Liver (tissue), 8 donors: ENCODE measurements at regions not wholly inside any gene's neighbourhood (a gene's known extent, or its start where the extent isn't known, plus 50 kb on each side); places are given as distances from the start of the nearest gene placed in this dataset.

Source experiments
- DNase-seq: peaks from one replicate; pipeline ENCODE4 v3.0.0-alpha.2; 2017; ENCODE audit warnings: low spot score
- H3K27ac ChIP-seq, 2 donors: one replicate each; pipeline ENCODE4 v1.7.0; 2013; ENCODE audit warnings: inconsistent platforms in 2 of 2, low read length in 2 of 2, control low read depth in 1 of 2, low read depth in 1 of 2, mild to moderate bottlenecking in 1 of 2
- H3K27me3 ChIP-seq, 4 donors: one replicate each; pipeline versions ENCODE4 v1.6.1 to v1.7.0; 2013; ENCODE audit warnings: low read length in 3 of 4, inconsistent platforms in 1 of 4, mild to moderate bottlenecking in 1 of 4, moderate library complexity in 1 of 4; ENCODE audit not compliant: control insufficient read depth in 4 of 4, insufficient read depth in 4 of 4
- H3K36me3 ChIP-seq, 4 donors: one replicate each; pipeline versions ENCODE4 v1.6.1 to v1.7.0; 2013; ENCODE audit warnings: low read length in 3 of 4, mild to moderate bottlenecking in 3 of 4, low read depth in 1 of 4, moderate library complexity in 1 of 4; ENCODE audit not compliant: control insufficient read depth in 4 of 4, insufficient read depth in 3 of 4
- H3K4me1 ChIP-seq, 4 donors: one replicate each; pipeline versions ENCODE4 v1.6.1 to v1.7.0; 2013; ENCODE audit warnings: low read length in 3 of 4, mild to moderate bottlenecking in 3 of 4, moderate library complexity in 1 of 4; ENCODE audit not compliant: control insufficient read depth in 4 of 4, insufficient read depth in 4 of 4
- H3K4me3 ChIP-seq, 3 donors: one replicate each; pipeline versions ENCODE4 v1.6.1 to v1.7.0; 2013; ENCODE audit warnings: low read length in 3 of 3, control low read depth in 1 of 3, low read depth in 1 of 3, mild to moderate bottlenecking in 1 of 3
- H3K9ac ChIP-seq, 2 donors: one replicate each; pipeline ENCODE4 v1.7.0; 2013; ENCODE audit warnings: low read length in 2 of 2, mild to moderate bottlenecking in 2 of 2, moderate library complexity in 2 of 2, control low read depth in 1 of 2, low read depth in 1 of 2
- H3K9me3 ChIP-seq, 4 donors: one replicate each; pipeline versions ENCODE4 v1.6.1 to v1.7.0; 2013; ENCODE audit warnings: low read length in 3 of 4; ENCODE audit not compliant: control insufficient read depth in 4 of 4
- ATF3 ChIP-seq: IDR thresholded peaks from 2 replicates; pipeline ENCODE4 v1.6.1; 2016; ENCODE audit warnings: antibody characterized with exemption
- EGR1 ChIP-seq, 2 donors: IDR thresholded peaks; 2 replicates each; pipeline ENCODE4 v1.6.1; 2016 to 2018; ENCODE audit warnings: antibody characterized with exemption in 2 of 2, low read depth in 2 of 2
- FOXA1 ChIP-seq: IDR thresholded peaks from 2 replicates; pipeline ENCODE4 v1.6.1; 2016; ENCODE audit warnings: antibody characterized with exemption
- FOXA2 ChIP-seq: IDR thresholded peaks from 2 replicates; pipeline ENCODE4 v1.6.1; 2016; ENCODE audit warnings: antibody characterized with exemption
- GABPA ChIP-seq, 2 donors: IDR thresholded peaks in 1 of 2; conservative IDR thresholded peaks in 1 of 2; 2 replicates each; pipeline ENCODE4 v1.6.1; 2016; ENCODE audit warnings: antibody characterized with exemption in 2 of 2, mild to moderate bottlenecking in 1 of 2, moderate library complexity in 1 of 2
- HNF4A ChIP-seq, 2 donors: conservative IDR thresholded peaks; 2 replicates each; pipeline ENCODE4 v1.6.1; 2016; ENCODE audit warnings: antibody characterized with exemption in 2 of 2, mild to moderate bottlenecking in 2 of 2
- HNF4G ChIP-seq: IDR thresholded peaks from 2 replicates; pipeline ENCODE4 v1.6.1; 2016; ENCODE audit warnings: antibody characterized with exemption
- JUND ChIP-seq, 2 donors: IDR thresholded peaks; 2 replicates each; pipeline ENCODE4 v1.6.1; 2016; ENCODE audit warnings: antibody characterized with exemption in 2 of 2
- MAX ChIP-seq: IDR thresholded peaks from 2 replicates; pipeline ENCODE4 v1.6.1; 2016; ENCODE audit warnings: antibody characterized with exemption
- NR2F2 ChIP-seq: IDR thresholded peaks from 2 replicates; pipeline ENCODE4 v1.6.1; 2016; ENCODE audit warnings: antibody characterized with exemption
- RAD21 ChIP-seq, 2 donors: IDR thresholded peaks; 2 replicates each; pipeline ENCODE4 v1.6.1; 2016; ENCODE audit warnings: antibody characterized with exemption in 2 of 2, mild to moderate bottlenecking in 2 of 2
- REST ChIP-seq: IDR thresholded peaks from 2 replicates; pipeline ENCODE4 v1.6.1; 2016; ENCODE audit warnings: antibody characterized with exemption, mild to moderate bottlenecking
- RXRA ChIP-seq, 2 donors: IDR thresholded peaks; 2 replicates each; pipeline ENCODE4 v1.6.1; 2017 to 2018; ENCODE audit warnings: antibody characterized with exemption in 2 of 2, mild to moderate bottlenecking in 1 of 2
- SP1 ChIP-seq: IDR thresholded peaks from 2 replicates; pipeline ENCODE4 v1.6.1; 2018; ENCODE audit warnings: antibody characterized with exemption, mild to moderate bottlenecking
- TAF1 ChIP-seq: conservative IDR thresholded peaks from 2 replicates; pipeline ENCODE4 v1.6.1; 2016; ENCODE audit warnings: antibody characterized with exemption, mild to moderate bottlenecking
- YY1 ChIP-seq: IDR thresholded peaks from 2 replicates; pipeline ENCODE4 v1.6.1; 2016; ENCODE audit warnings: antibody characterized with exemption, mild to moderate bottlenecking
- ZBTB33 ChIP-seq: IDR thresholded peaks from 2 replicates; pipeline ENCODE4 v1.6.1; 2016; ENCODE audit warnings: antibody characterized with exemption
- WGBS: extraction: QIAGEN DNeasy Blood & Tissue Kit; methylation state at CpG from one replicate; pipeline ENCODE4 v1.1.7; 2013; 5-methylcytosine and 5-hydroxymethylcytosine counted together
- TF ChIP-seq, protein P1 (sequence below): fragments of 150-350 bp; IDR thresholded peaks from 2 replicates; pipeline ENCODE4 v1.5.1; 2017; ENCODE audit warnings: improper control_type of control experiment, low read depth, low read length; ENCODE audit not compliant: missing input control
- donor health status: healthy.
- donor health status: healthy.
- donor health status: healthy.
- donor health status: healthy.
- donor health status: healthy.

GRCh38 chr1:83718338-83718737 is 280.6 kb downstream of the TTLL7 start (continued):
- no peak for TF ChIP-seq ATF3

DNA sequence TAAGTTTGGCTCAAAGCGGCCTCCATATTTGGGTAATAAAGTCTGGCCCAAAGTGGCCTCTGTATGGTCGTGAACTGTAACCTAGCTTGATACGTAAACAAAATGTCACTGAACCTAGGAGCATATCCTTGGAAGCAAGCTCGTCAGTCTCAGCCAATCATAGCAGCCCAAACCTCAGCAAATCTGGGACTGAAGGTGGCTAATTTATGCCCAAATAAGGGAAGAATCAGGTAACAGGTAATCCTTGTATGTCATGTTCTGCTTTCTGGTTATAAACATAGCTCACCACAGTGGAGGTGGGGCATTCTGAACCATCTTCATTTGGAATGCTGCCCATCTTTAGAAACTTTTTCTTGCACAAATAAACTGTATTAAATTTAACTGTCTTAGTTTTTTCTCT is 281.1 kb downstream of the TTLL7 start:
- Histone ChIP-seq H3K9ac (no peak overlapping the region), H3K27ac (no peak overlapping the region), H3K4me3 (no peak overlapping the region), H3K9me3 (no peaks in the 10 kb centered on the region), H3K4me1 (no peaks in the 10 kb centered on the region), H3K36me3 (no peaks in the 10 kb centered on the region), H3K27me3 (no peaks in the 10 kb centered on the region)
- TF ChIP-seq RXRA (IDR thresholded peaks at IDR 0.05) (no peak), FOXA2 (no peak), FOXA1 (no peak), EGR1 (IDR thresholded peaks at IDR 0.05; ENCODE audit: low read depth in 2 of 2) (no peak), HNF4G (no peak), TAF1 (no peak)
- DNase-seq, result no peak
- WGBS, result 92% methylated on average over 4 of the region's 4 CpGs

DNA sequence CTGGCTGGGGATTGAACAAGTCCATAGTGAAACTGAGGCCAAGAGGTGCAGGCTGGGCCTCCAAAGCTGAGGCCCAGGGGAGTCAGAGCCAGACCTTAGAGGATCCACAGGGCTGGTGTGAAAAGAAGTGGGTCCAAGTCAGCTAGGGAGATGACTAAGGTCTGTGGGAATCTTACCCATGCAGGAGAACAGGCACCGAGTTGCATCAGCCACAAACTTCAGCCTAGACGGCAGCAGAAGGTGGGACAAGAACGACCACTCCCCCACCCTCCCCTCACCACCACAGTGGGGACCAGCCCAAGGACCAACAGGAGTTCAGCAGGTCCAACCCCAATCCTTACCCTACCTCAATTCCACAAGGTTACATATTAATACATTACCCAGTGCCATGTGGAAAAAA is 282.3 kb downstream of the TTLL7 start:
- Histone ChIP-seq H3K9me3 (no peaks in the 10 kb centered on the region), H3K27me3 (no peaks in the 10 kb centered on the region), H3K36me3 (no peaks in the 10 kb centered on the region), H3K4me1 (no peaks in the 10 kb centered on the region), H3K4me3 (no peak overlapping the region), H3K9ac (no peak overlapping the region), H3K27ac (no peak overlapping the region)
- WGBS, result 82% methylated on average over 3 of the region's 3 CpGs
- no peak for TF ChIP-seq RXRA (IDR thresholded peaks at IDR 0.05)
- TF ChIP-seq MAX, result no peak
- TF ChIP-seq GABPA (IDR thresholded peaks at IDR 0.05 in 1 of 2, conservative IDR thresholded peaks at IDR 0.05 in 1 of 2), result no peak
- no peak for TF ChIP-seq YY1
- TF ChIP-seq TAF1, result no peak
- TF ChIP-seq SP1, result no peak
- no peak for TF ChIP-seq ZBTB33
- TF ChIP-seq NR2F2, result no peak
- TF ChIP-seq FOXA1, result no peak
- TF ChIP-seq HNF4G, result no peak
- TF ChIP-seq ATF3, result no peak
- no peak for TF ChIP-seq JUND (IDR thresholded peaks at IDR 0.05)
- no peak for TF ChIP-seq EGR1 (IDR thresholded peaks at IDR 0.05; ENCODE audit: low read depth in 2 of 2)
- TF ChIP-seq, protein P1, sequence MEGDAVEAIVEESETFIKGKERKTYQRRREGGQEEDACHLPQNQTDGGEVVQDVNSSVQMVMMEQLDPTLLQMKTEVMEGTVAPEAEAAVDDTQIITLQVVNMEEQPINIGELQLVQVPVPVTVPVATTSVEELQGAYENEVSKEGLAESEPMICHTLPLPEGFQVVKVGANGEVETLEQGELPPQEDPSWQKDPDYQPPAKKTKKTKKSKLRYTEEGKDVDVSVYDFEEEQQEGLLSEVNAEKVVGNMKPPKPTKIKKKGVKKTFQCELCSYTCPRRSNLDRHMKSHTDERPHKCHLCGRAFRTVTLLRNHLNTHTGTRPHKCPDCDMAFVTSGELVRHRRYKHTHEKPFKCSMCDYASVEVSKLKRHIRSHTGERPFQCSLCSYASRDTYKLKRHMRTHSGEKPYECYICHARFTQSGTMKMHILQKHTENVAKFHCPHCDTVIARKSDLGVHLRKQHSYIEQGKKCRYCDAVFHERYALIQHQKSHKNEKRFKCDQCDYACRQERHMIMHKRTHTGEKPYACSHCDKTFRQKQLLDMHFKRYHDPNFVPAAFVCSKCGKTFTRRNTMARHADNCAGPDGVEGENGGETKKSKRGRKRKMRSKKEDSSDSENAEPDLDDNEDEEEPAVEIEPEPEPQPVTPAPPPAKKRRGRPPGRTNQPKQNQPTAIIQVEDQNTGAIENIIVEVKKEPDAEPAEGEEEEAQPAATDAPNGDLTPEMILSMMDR, result no peak
- TF ChIP-seq FOXA2, result no peak
- TF ChIP-seq HNF4A (conservative IDR thresholded peaks at IDR 0.05), result no peak
- TF ChIP-seq REST, result no peak
- no peak for TF ChIP-seq RAD21 (IDR thresholded peaks at IDR 0.05)
- no peak for DNase-seq
